Heart left ventricle (tissue), 13 donors: ENCODE measurements at regions not wholly inside any gene's neighbourhood (a gene's known extent, or its start where the extent isn't known, plus 50 kb on each side); places are given as distances from the start of the nearest gene placed in this dataset.
"Not testable (repeated sequence)": the region's sequence is repeated elsewhere in the genome, so short reads cannot be mapped to it uniquely, and the experiment has no call there.

ENCODE experiments used
- CTCF ChIP-seq, 12 donors: fragments of 200-600 bp; sonication (generic) in 4 of 12; IDR thresholded peaks; one replicate each; pipeline versions ENCODE4 v1.5.0 to v1.8.0; 2018 to 2022; ENCODE audit warnings: antibody characterized with exemption in 12 of 12, mild to moderate bottlenecking in 5 of 12
- POLR2A ChIP-seq, 2 donors: fragments of 450-650 bp; IDR thresholded peaks; one replicate each; pipeline ENCODE4 v1.6.1; 2017; ENCODE audit warnings: antibody characterized with exemption in 2 of 2, mild to moderate bottlenecking in 2 of 2, moderate library complexity in 2 of 2
- donor health status: ischemic (EF 13 %, LVEDD 7.1; RV severe dilation, severe dysfunction).
- donor health status: DM: no; HTN: yes; CAD: no.
- donor health status: DM: no; HTN: no; CAD: no.
- donor health status: ischemic (EF 25% LVEDD 6.9; RV normal size, moderate dysfunction).
- donor health status: ischemic (EF 25% LVEDD 5.7; RV mildly dilated, moderate dysfunction).
- donor health status: ischemic (EF 35%, LVEDD 5.7; RV mildly dilated, moderate dysfunction).
- donor health status: nonischemic (EF 11% LVEDD 7.7; RV severe dilation, severe dysfunction).
- donor health status: DM: yes; HTN: yes; CAD: no.
- donor health status: PGD.
- donor health status: ischemic (EF 29% LVEDD 5.4; RV normal size, mild dysfunction).
- donor health status: nonischemic (EF 23%, LVEDD 6.1; RV moderate dilation, normal function).

GRCh38 chr7:19338512-19338911 lies 193.3 kb upstream of the FERD3L start:
- TF ChIP-seq POLR2A, CTCF (IDR thresholded peaks at IDR 0.05): not testable (repeated sequence)
